ENCODE measurements at regions not wholly inside any gene's neighbourhood (a gene's known extent, or its start where the extent isn't known, plus 50 kb on each side); places are given as distances from the start of the nearest gene placed in this dataset.

DNA sequence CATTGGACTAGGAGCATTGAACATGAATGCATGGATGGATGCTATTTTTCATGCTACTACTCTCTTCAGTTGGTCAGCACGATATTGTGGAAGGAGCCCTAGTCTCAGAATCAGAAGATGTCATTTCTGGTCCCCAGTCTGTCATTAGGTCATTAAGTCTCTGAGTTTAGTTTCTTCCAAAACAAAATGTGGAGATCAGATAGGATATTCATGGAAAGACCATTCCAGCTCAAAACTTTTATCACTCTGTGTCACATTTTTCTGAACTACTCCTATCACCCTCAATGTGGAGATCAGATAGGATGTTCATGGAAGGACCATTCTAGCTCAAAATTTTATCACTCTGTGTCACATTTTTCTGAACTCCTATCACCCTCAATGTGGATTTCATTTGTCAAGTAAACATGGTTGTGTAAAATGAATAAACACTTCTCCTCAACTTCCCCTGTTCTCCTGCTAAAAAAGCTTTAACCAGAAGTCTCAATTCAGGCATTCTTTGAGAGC lies 296.8 kb downstream of the MRPS30 start:
- TF ChIP-seq ISL1 (CRISPR knock-in tag; IDR thresholded peaks at IDR 0.05) (no peak), RARB (CRISPR knock-in tag; IDR thresholded peaks at IDR 0.05) (no peak), ZNF565 (CRISPR knock-in tag; conservative IDR thresholded peaks at IDR 0.05; ENCODE audit: low read depth) (no peak), ESRRG (CRISPR knock-in tag; IDR thresholded peaks at IDR 0.05) (no peak), CSDC2 (CRISPR knock-in tag; IDR thresholded peaks at IDR 0.05) (no peak), ZNF70 (CRISPR knock-in tag; IDR thresholded peaks at IDR 0.05) (no peak), ZFP30 (CRISPR knock-in tag; IDR thresholded peaks at IDR 0.05) (no peak), PPARA (CRISPR knock-in tag; IDR thresholded peaks at IDR 0.05; ENCODE audit: borderline replicate concordance) (no peak), TCF4 (CRISPR knock-in tag; IDR thresholded peaks at IDR 0.05; ENCODE audit: borderline replicate concordance) (no peak)
- TF ChIP-seq, protein P1, sequence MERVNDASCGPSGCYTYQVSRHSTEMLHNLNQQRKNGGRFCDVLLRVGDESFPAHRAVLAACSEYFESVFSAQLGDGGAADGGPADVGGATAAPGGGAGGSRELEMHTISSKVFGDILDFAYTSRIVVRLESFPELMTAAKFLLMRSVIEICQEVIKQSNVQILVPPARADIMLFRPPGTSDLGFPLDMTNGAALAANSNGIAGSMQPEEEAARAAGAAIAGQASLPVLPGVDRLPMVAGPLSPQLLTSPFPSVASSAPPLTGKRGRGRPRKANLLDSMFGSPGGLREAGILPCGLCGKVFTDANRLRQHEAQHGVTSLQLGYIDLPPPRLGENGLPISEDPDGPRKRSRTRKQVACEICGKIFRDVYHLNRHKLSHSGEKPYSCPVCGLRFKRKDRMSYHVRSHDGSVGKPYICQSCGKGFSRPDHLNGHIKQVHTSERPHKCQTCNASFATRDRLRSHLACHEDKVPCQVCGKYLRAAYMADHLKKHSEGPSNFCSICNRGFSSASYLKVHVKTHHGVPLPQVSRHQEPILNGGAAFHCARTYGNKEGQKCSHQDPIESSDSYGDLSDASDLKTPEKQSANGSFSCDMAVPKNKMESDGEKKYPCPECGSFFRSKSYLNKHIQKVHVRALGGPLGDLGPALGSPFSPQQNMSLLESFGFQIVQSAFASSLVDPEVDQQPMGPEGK (CRISPR knock-in tag; IDR thresholded peaks at IDR 0.05; ENCODE audit: borderline replicate concordance) = no peak
- TF ChIP-seq, protein P2, sequence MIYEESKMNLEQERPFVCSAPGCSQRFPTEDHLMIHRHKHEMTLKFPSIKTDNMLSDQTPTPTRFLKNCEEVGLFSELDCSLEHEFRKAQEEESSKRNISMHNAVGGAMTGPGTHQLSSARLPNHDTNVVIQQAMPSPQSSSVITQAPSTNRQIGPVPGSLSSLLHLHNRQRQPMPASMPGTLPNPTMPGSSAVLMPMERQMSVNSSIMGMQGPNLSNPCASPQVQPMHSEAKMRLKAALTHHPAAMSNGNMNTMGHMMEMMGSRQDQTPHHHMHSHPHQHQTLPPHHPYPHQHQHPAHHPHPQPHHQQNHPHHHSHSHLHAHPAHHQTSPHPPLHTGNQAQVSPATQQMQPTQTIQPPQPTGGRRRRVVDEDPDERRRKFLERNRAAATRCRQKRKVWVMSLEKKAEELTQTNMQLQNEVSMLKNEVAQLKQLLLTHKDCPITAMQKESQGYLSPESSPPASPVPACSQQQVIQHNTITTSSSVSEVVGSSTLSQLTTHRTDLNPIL (CRISPR knock-in tag; IDR thresholded peaks at IDR 0.05; ENCODE audit: low read depth) = no peak

All from SK-N-SH treated with all-trans-retinoic acid at 6 μM for 48 hours (cell line).